Jurkat, Clone E6-1 (cell line): ENCODE measurements at regions not wholly inside any gene's neighbourhood (a gene's known extent, or its start where the extent isn't known, plus 50 kb on each side); places are given as distances from the start of the nearest gene placed in this dataset.

Experiments
- DNase-seq: peaks from one replicate; pipeline ENCODE4 v3.0.0-alpha.2; 2011; ENCODE audit warnings: low read depth, low spot score
- H3K4me3 ChIP-seq: 2 replicates; pipeline ENCODE4 v1.5.1; 2011; ENCODE audit warnings: mild to moderate bottlenecking, low read length, control low read depth, moderate library complexity

DNA sequence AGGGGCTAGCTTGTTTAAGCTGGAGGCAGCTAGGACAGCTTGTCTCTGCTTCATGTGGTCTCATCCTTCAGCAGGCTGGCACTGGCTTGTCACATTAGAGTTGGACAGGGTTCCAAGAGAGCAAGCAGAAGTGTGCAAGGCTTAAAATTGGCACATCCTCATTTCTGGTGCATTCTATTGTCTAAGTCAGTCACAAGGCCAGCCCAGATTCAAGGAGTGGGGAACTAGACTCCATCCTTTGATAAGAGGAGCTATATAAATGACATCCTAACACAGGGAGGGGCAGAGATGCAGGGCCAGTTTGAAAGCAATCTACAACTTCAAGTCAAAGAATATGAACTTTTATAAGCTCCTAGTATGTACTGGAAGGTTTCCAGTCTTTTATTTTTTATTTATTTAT, 313.2 kb downstream of the PTTG2 start:
- DNase-seq, result no peak
- H3K4me3 ChIP-seq, result no peak overlapping the region

DNA sequence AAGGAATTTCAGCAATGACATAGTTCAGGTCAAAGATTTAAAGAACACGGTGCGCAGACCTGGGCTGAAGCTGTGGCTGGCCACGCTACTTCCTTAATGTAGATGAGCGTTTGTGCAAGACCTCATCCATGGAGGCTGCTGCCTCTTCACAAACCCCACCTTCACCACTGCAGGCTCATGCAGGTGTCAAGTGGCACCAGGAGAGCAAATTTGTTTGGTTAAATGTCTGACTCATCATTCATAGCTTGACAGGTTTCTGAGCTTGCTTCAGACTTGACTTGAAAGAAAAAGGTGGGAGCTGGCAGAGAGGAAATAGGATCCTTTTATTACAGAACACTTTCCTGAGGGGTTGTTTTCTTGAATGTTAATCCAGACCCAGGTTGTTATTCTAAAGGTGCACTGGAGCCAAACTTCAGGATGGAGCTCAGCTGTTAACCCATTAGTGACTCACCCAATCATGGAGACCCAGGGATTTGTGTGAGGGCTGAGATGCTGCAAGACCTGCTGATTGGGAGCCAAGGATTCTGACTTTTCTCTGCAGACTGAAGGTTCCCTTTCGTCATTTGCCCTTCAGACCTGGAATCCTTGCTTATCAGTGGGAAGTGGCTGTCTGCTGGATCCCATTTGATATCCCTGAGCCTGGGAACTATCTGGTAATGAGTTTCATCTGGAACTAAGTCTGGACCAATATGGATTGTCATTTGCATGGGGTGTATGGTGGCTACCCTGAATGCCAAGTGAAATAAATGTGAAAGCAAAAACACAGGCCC, 315.3 kb downstream of the PTTG2 start:
- H3K4me3 ChIP-seq, result no peak overlapping the region
- peak; percentile 5 for DNase-seq

GRCh38 chr4:38278255-38278654, 318.1 kb downstream of the PTTG2 start:
- DNase-seq, result no peak
- H3K4me3 ChIP-seq, result no peak overlapping the region

GRCh38 chr4:38279077-38279476, 318.9 kb downstream of the PTTG2 start:
- no peak for DNase-seq
- no peak overlapping the region for H3K4me3 ChIP-seq

- H3K4me3 ChIP-seq, result no peak overlapping the region
- no peak for DNase-seq
Measured at GRCh38 chr4:38279650-38280322, 319.6 kb downstream of the PTTG2 start.

- no peak overlapping the region for H3K4me3 ChIP-seq
- no peak for DNase-seq
Measured at GRCh38 chr4:38280323-38280706, 320.1 kb downstream of the PTTG2 start.

- no peak overlapping the region for H3K4me3 ChIP-seq
- no peak for DNase-seq
Measured at GRCh38 chr4:38281371-38282071, 321.3 kb downstream of the PTTG2 start.

GRCh38 chr4:38283724-38284123, 323.5 kb downstream of the PTTG2 start:
- DNase-seq, result no peak
- no peak overlapping the region for H3K4me3 ChIP-seq

DNA sequence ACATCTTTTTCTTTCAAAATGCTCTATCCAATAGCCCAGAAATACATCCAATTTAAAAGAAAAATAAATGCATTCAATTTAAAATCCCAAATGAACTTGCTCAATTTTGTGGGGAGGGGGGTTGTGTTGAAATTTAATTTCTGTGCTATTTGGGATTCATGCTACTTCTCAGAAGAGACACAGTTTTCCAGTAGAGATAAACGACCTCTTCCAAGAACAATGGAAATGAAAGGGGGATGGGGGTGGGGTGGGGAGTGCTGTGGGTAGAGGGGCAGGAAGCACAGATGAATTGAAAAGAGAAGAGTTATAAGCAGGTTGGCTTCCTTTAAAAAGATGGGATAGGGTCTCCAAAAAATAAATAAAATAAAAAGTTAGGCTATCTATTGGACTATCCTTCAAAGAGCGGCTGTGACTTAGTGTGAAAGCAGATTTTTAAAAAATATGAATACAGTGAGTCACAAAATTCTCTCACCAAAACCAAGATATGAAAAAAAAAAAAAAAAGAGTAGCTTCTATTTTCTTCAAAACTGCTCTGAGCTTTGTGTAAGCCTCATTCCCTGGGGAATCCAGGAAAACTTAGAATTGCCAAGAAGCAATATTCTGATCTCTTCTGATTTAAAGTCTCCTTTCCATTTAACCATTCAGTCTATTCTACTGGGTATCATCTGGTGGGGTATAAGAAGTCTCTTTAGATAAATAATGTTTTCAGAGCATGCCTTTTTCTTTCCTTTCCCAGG, 324.3 kb downstream of the PTTG2 start:
- no peak overlapping the region for H3K4me3 ChIP-seq
- no peak for DNase-seq

GRCh38 chr4:38287101-38287851, 327.1 kb downstream of the PTTG2 start:
- no peak overlapping the region for H3K4me3 ChIP-seq
- DNase-seq, result no peak

GRCh38 chr4:38289553-38289952, 329.4 kb downstream of the PTTG2 start:
- DNase-seq, result no peak
- H3K4me3 ChIP-seq, result no peak overlapping the region

DNA sequence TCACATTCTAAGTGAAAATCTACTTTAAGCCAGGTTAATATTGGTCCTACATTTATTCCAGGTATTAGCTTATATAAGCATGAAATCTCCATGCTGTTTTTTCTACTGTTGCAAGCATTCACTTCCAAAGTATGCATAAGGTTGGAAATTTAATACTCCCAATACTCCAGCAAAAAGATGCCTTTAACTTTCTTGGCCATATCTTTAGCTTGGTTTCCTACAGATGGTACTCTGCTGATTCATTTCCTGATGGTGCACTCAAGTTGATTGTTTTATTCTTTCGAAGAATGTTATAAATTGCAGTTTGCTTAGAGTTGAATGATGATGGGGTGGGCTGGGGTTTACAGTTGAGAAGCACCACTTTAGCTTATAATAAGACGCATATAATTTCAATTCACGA, 330.2 kb downstream of the PTTG2 start:
- no peak overlapping the region for H3K4me3 ChIP-seq
- no peak for DNase-seq

GRCh38 chr4:38290914-38291313, 330.7 kb downstream of the PTTG2 start:
- DNase-seq, result no peak
- no peak overlapping the region for H3K4me3 ChIP-seq

- no peak overlapping the region for H3K4me3 ChIP-seq
- DNase-seq, result no peak
Measured at GRCh38 chr4:38292529-38292928, 332.3 kb downstream of the PTTG2 start.

DNA sequence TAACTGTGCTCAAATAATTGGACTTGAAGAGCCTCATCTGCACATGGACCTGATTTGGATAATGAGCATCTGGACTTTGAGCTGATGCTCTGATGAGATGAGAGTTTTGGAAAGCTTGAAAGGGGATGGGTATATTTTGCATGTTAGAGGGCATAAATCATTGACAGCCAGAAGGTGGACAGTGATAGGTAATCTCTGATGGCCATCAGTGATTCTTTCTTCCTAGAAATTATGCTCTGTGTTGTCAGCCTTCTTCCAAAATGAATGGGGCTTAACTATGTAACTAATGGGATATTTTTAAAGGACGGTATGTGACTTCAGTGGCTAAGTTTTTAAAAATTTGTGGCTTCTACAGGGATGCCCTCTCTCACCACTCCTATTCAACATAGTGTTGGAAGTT, 334.0 kb downstream of the PTTG2 start:
- DNase-seq, result no peak

GRCh38 chr4:38297061-38297460, 336.9 kb downstream of the PTTG2 start:
- DNase-seq, result no peak
- no peak overlapping the region for H3K4me3 ChIP-seq

More for the DNA sequence above, 334.0 kb downstream of the PTTG2 start:
- H3K4me3 ChIP-seq, result no peak overlapping the region

GRCh38 chr4:38298868-38299713, 338.9 kb downstream of the PTTG2 start:
- DNase-seq, result no peak
- no peak overlapping the region for H3K4me3 ChIP-seq

DNA sequence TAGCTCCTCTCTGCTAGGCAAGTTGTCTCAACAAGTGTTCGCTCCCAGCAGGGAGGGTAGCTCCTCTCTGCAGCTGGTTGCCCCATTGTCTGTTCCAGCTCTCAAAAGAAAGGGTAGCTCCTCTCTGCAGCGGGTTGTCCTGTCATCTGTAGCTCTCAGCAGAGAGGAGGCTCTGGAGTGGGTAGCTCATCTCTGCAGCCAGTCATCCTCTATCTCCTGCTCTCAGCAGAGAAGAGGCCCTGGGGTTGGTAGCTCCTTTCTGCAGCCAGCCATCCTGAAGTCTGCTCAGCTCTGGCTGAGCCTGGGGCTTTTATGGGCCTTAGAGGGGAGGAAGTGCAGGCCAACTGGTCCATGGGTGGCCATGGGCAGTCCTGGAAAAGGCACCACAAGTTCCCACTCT, 342.7 kb downstream of the PTTG2 start:
- DNase-seq, result no peak
- no peak overlapping the region for H3K4me3 ChIP-seq
